Muscle layer of duodenum (tissue), 2 donors: ENCODE measurements at regions not wholly inside any gene's neighbourhood (a gene's known extent, or its start where the extent isn't known, plus 50 kb on each side); places are given as distances from the start of the nearest gene placed in this dataset.
"Not testable (repeated sequence)": the region's sequence is repeated elsewhere in the genome, so short reads cannot be mapped to it uniquely, and the experiment has no call there.

Source experiments
- H3K27ac ChIP-seq: one replicate; pipeline ENCODE4 v1.7.0; 2013; ENCODE audit warnings: mild to moderate bottlenecking, low read length
- H3K27me3 ChIP-seq: one replicate; pipeline ENCODE4 v1.7.0; 2013; ENCODE audit warnings: low read depth, mild to moderate bottlenecking, control low read depth, low read length
- H3K36me3 ChIP-seq, 2 donors: one replicate each; pipeline ENCODE4 v1.7.0; 2013; ENCODE audit warnings: low read length in 2 of 2, control low read depth in 1 of 2, mild to moderate bottlenecking in 1 of 2; ENCODE audit not compliant: insufficient read depth in 2 of 2, control insufficient read depth in 1 of 2
- H3K4me1 ChIP-seq, 2 donors: one replicate each; pipeline ENCODE4 v1.7.0; 2013; ENCODE audit warnings: low read length in 2 of 2, mild to moderate bottlenecking in 2 of 2, control low read depth in 1 of 2, moderate library complexity in 1 of 2; ENCODE audit not compliant: insufficient read depth in 2 of 2, control insufficient read depth in 1 of 2
- H3K4me3 ChIP-seq, 2 donors: one replicate each; pipeline ENCODE4 v1.7.0; 2013; ENCODE audit warnings: low read length in 2 of 2, low read depth in 1 of 2, mild to moderate bottlenecking in 1 of 2
- H3K9me3 ChIP-seq, 2 donors: one replicate each; pipeline ENCODE4 v1.7.0; 2013; ENCODE audit warnings: low read length in 2 of 2, control low read depth in 1 of 2, mild to moderate bottlenecking in 1 of 2; ENCODE audit not compliant: control insufficient read depth in 1 of 2
- donor health status: healthy.

- no peaks in the 10 kb centered on the region for H3K4me1 ChIP-seq
- no peak overlapping the region for H3K4me3 ChIP-seq
- peaks cover 0 to 18% of the 10 kb centered on the region in 2 donors for H3K9me3 ChIP-seq
- no peaks in the 10 kb centered on the region for H3K27me3 ChIP-seq
- H3K27ac ChIP-seq: no peak overlapping the region
- no peaks in the 10 kb centered on the region for H3K36me3 ChIP-seq
These were observed 118.7 kb upstream of the LRRTM4 start for GRCh38 chr2:77640924-77641323.

- Histone ChIP-seq H3K4me3 (no peak overlapping the region), H3K36me3 (no peaks in the 10 kb centered on the region), H3K27ac (no peak overlapping the region), H3K27me3 (no peaks in the 10 kb centered on the region), H3K9me3 (peaks cover 0 to 18% of the 10 kb centered on the region in 2 donors), H3K4me1 (no peaks in the 10 kb centered on the region)
These were observed 120.2 kb upstream of the LRRTM4 start for GRCh38 chr2:77642339-77642738.

- H3K27me3 ChIP-seq: no peaks in the 10 kb centered on the region
- H3K27ac ChIP-seq: no peak overlapping the region
- no peaks in the 10 kb centered on the region for H3K36me3 ChIP-seq
- no peak overlapping the region for H3K4me3 ChIP-seq
- H3K4me1 ChIP-seq: no peaks in the 10 kb centered on the region
- H3K9me3 ChIP-seq: no peaks in the 10 kb centered on the region
These were observed 127.7 kb upstream of the LRRTM4 start for GRCh38 chr2:77649856-77650255.

GRCh38 chr2:77652499-77652898 is 130.3 kb upstream of the LRRTM4 start:
- Histone ChIP-seq H3K27ac (no peak overlapping the region), H3K27me3 (no peaks in the 10 kb centered on the region), H3K36me3 (no peaks in the 10 kb centered on the region), H3K9me3 (no peaks in the 10 kb centered on the region), H3K4me1 (no peaks in the 10 kb centered on the region), H3K4me3 (no peak overlapping the region)

- no peaks in the 10 kb centered on the region for H3K9me3 ChIP-seq
- no peaks in the 10 kb centered on the region for H3K27me3 ChIP-seq
- no peak overlapping the region for H3K4me3 ChIP-seq
- no peaks in the 10 kb centered on the region for H3K4me1 ChIP-seq
- H3K27ac ChIP-seq: no peak overlapping the region
- no peaks in the 10 kb centered on the region for H3K36me3 ChIP-seq
These were observed 142.3 kb upstream of the LRRTM4 start for GRCh38 chr2:77664491-77664890.

- H3K4me3 ChIP-seq: no peak overlapping the region
- H3K27ac ChIP-seq: no peak overlapping the region
- H3K27me3 ChIP-seq: no peaks in the 10 kb centered on the region
- H3K36me3 ChIP-seq: no peaks in the 10 kb centered on the region
- H3K9me3 ChIP-seq: no peaks in the 10 kb centered on the region
- H3K4me1 ChIP-seq: no peaks in the 10 kb centered on the region
These were observed 144.2 kb upstream of the LRRTM4 start for GRCh38 chr2:77666251-77666980.

- not testable (repeated sequence) for H3K27ac ChIP-seq, H3K4me3 ChIP-seq, H3K9me3 ChIP-seq, H3K36me3 ChIP-seq, H3K27me3 ChIP-seq, H3K4me1 ChIP-seq
These were observed 162.6 kb upstream of the LRRTM4 start for GRCh38 chr2:77684543-77685319.

GRCh38 chr2:77712601-77713000 is 190.4 kb upstream of the LRRTM4 start:
- H3K4me1 ChIP-seq: no peaks in the 10 kb centered on the region
- no peaks in the 10 kb centered on the region for H3K36me3 ChIP-seq
- H3K9me3 ChIP-seq: no peaks in the 10 kb centered on the region
- H3K4me3 ChIP-seq: no peak overlapping the region
- H3K27me3 ChIP-seq: no peaks in the 10 kb centered on the region
- H3K27ac ChIP-seq: no peak overlapping the region

GRCh38 chr2:77713412-77713811 is 191.2 kb upstream of the LRRTM4 start:
- Histone ChIP-seq H3K27me3 (no peaks in the 10 kb centered on the region), H3K9me3 (no peaks in the 10 kb centered on the region), H3K4me3 (no peak overlapping the region), H3K4me1 (no peaks in the 10 kb centered on the region), H3K36me3 (no peaks in the 10 kb centered on the region), H3K27ac (no peak overlapping the region)

GRCh38 chr2:77720115-77720514 is 197.9 kb upstream of the LRRTM4 start:
- H3K4me3 ChIP-seq: no peak overlapping the region
- no peaks in the 10 kb centered on the region for H3K9me3 ChIP-seq
- no peak overlapping the region for H3K27ac ChIP-seq
- no peaks in the 10 kb centered on the region for H3K36me3 ChIP-seq
- H3K27me3 ChIP-seq: no peaks in the 10 kb centered on the region
- no peaks in the 10 kb centered on the region for H3K4me1 ChIP-seq

- no peak overlapping the region for H3K27ac ChIP-seq
- H3K4me1 ChIP-seq: no peaks in the 10 kb centered on the region
- H3K27me3 ChIP-seq: no peaks in the 10 kb centered on the region
- H3K9me3 ChIP-seq: no peaks in the 10 kb centered on the region
- no peak overlapping the region for H3K4me3 ChIP-seq
- no peaks in the 10 kb centered on the region for H3K36me3 ChIP-seq
These were observed 199.4 kb upstream of the LRRTM4 start for GRCh38 chr2:77721593-77721992.
